ENCODE measurements at regions not wholly inside any gene's neighbourhood (a gene's known extent, or its start where the extent isn't known, plus 50 kb on each side); places are given as distances from the start of the nearest gene placed in this dataset.

DNA sequence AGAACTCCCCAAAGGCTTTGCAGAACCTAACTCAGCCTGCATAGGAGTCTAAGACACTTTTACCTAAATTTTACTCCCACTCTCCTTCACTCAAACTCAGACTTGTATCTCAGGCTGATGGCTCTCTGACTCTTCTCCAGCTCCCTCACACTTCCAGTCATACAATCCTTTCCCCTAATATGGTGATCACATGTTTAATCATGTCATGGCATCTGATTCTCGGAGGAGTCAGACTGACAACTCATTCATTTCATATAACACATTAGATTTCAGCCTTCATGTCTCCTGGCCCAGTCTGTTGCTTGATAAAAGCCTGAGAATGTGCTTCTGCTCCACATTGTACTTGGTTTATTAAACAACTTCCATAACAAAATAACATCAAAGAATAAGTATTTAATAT lies 1503.9 kb upstream of the TENM4 start:
- 69% methylated on average over 1 of the region's 1 CpG for WGBS
- TF ChIP-seq EGR1 (IDR thresholded peaks at IDR 0.05; ENCODE audit: low read depth in 2 of 2), result no peak
- TF ChIP-seq CTCF (IDR thresholded peaks at IDR 0.05; ENCODE audit: low read depth, low read length, missing input control), result no peak
- no peaks in the 10 kb centered on the region for H3K27me3 ChIP-seq (ENCODE audit: control insufficient read depth in 4 of 4, insufficient read depth in 4 of 4, low read length in 3 of 4)
- H3K9me3 ChIP-seq (ENCODE audit: control insufficient read depth in 4 of 4, low read length in 3 of 4), result no peaks in the 10 kb centered on the region
- H3K27ac ChIP-seq (ENCODE audit: low read depth in 1 of 2, low read length in 2 of 2), result no peak overlapping the region
- H3K9ac ChIP-seq (ENCODE audit: low read depth in 1 of 2, low read length in 2 of 2), result no peak overlapping the region
- no peaks in the 10 kb centered on the region for H3K36me3 ChIP-seq (ENCODE audit: control insufficient read depth in 4 of 4, insufficient read depth in 3 of 4, low read depth in 1 of 4, low read length in 3 of 4)
- no peak for DNase-seq (ENCODE audit: low spot score)
- no peak overlapping the region for H3K4me3 ChIP-seq (ENCODE audit: low read depth in 1 of 3, low read length in 3 of 3)
- H3K4me1 ChIP-seq (ENCODE audit: control insufficient read depth in 4 of 4, insufficient read depth in 4 of 4, low read length in 3 of 4), result no peaks in the 10 kb centered on the region

- Histone ChIP-seq H3K9me3 (ENCODE audit: control insufficient read depth in 4 of 4, low read length in 3 of 4) (no peaks in the 10 kb centered on the region), H3K36me3 (ENCODE audit: control insufficient read depth in 4 of 4, insufficient read depth in 3 of 4, low read depth in 1 of 4, low read length in 3 of 4) (no peaks in the 10 kb centered on the region), H3K27me3 (ENCODE audit: control insufficient read depth in 4 of 4, insufficient read depth in 4 of 4, low read length in 3 of 4) (no peaks in the 10 kb centered on the region), H3K9ac (ENCODE audit: low read depth in 1 of 2, low read length in 2 of 2) (no peak overlapping the region), H3K4me1 (ENCODE audit: control insufficient read depth in 4 of 4, insufficient read depth in 4 of 4, low read length in 3 of 4) (no peaks in the 10 kb centered on the region), H3K27ac (ENCODE audit: low read depth in 1 of 2, low read length in 2 of 2) (no peak overlapping the region), H3K4me3 (ENCODE audit: low read depth in 1 of 3, low read length in 3 of 3) (no peak overlapping the region)
- DNase-seq (ENCODE audit: low spot score), result no peak
- TF ChIP-seq FOXA1 (IDR thresholded peaks at IDR 0.05) (no peak), RXRA (IDR thresholded peaks at IDR 0.05) (no peak), TAF1 (conservative IDR thresholded peaks at IDR 0.05) (no peak), HNF4G (IDR thresholded peaks at IDR 0.05) (no peak), HNF4A (conservative IDR thresholded peaks at IDR 0.05) (no peak), RAD21 (IDR thresholded peaks at IDR 0.05) (no peak), REST (IDR thresholded peaks at IDR 0.05) (no peak), EGR1 (IDR thresholded peaks at IDR 0.05; ENCODE audit: low read depth in 2 of 2) (no peak)
- TF ChIP-seq, protein P1, sequence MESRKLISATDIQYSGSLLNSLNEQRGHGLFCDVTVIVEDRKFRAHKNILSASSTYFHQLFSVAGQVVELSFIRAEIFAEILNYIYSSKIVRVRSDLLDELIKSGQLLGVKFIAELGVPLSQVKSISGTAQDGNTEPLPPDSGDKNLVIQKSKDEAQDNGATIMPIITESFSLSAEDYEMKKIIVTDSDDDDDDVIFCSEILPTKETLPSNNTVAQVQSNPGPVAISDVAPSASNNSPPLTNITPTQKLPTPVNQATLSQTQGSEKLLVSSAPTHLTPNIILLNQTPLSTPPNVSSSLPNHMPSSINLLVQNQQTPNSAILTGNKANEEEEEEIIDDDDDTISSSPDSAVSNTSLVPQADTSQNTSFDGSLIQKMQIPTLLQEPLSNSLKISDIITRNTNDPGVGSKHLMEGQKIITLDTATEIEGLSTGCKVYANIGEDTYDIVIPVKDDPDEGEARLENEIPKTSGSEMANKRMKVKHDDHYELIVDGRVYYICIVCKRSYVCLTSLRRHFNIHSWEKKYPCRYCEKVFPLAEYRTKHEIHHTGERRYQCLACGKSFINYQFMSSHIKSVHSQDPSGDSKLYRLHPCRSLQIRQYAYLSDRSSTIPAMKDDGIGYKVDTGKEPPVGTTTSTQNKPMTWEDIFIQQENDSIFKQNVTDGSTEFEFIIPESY (IDR thresholded peaks at IDR 0.05), result no peak
- TF ChIP-seq, protein P2, sequence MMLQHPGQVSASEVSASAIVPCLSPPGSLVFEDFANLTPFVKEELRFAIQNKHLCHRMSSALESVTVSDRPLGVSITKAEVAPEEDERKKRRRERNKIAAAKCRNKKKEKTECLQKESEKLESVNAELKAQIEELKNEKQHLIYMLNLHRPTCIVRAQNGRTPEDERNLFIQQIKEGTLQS (IDR thresholded peaks at IDR 0.05), result no peak
Observed at GRCh38 chr11:80943226-80943625, 1502.4 kb upstream of the TENM4 start.

Data from liver (tissue), 8 donors.